ENCODE measurements at regions not wholly inside any gene's neighbourhood (a gene's known extent, or its start where the extent isn't known, plus 50 kb on each side); places are given as distances from the start of the nearest gene placed in this dataset.

GRCh38 chr7:25310896-25311295 is 82.6 kb upstream of the NPVF start:
- TF ChIP-seq YY1 (IDR thresholded peaks at IDR 0.05; ENCODE audit: insufficient read depth, insufficient read length) (no peak), ZNF274 (IDR thresholded peaks at IDR 0.05; ENCODE audit: low read depth, low read length) (no peak), SUZ12 (IDR thresholded peaks at IDR 0.05; ENCODE audit: extremely low read depth, insufficient read depth, insufficient read length) (no peak)

Data from NT2/D1 (cell line).